B cell (primary cell): ENCODE measurements at regions not wholly inside any gene's neighbourhood (a gene's known extent, or its start where the extent isn't known, plus 50 kb on each side); places are given as distances from the start of the nearest gene placed in this dataset.

Experiments used
- CTCF ChIP-seq: fragments of 200-600 bp; IDR thresholded peaks from one replicate; pipeline ENCODE4 v1.8.0; 2022; ENCODE audit warnings: antibody characterized with exemption, mild to moderate bottlenecking
- EZH2 ChIP-seq: IDR thresholded peaks from 2 replicates; pipeline ENCODE4 v1.6.1; 2012; ENCODE audit warnings: borderline replicate concordance, low read depth, mild to moderate bottlenecking, moderate library complexity, low read length; ENCODE audit not compliant: insufficient read depth, poor library complexity, severe bottlenecking

DNA sequence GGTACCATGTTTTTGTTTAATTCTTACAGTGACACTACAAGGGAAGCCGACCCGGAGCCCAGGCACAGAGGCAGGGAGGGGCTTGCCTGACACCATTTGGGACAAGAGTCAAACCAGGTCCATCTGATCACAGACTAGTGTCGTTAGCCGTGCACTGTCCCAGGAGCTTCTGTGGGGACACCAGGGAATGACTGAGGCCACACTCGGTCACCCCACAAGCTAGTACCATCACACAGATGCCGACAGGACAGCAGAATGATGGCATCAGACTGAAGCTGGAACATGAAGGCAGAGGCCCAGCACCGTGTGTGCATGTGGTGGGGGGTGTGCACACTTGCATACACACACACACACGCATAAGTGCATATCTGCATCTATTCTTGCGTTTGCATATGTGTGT lies 61.5 kb upstream of the NECTIN1 start:
- TF ChIP-seq CTCF (no peak), EZH2 (no peak)
